HG03520 (cell line): ENCODE measurements at regions not wholly inside any gene's neighbourhood (a gene's known extent, or its start where the extent isn't known, plus 50 kb on each side); places are given as distances from the start of the nearest gene placed in this dataset.

Source experiments
- ATAC-seq: cut with Tn5 transposase; IDR thresholded peaks from one replicate; pipeline ENCODE4 v1.9.1; 2021; ENCODE audit warnings: mild to moderate bottlenecking, moderate library complexity; ENCODE audit not compliant: unreplicated experiment

GRCh38 chr12:31868965-31869364, 90.2 kb upstream of the RESF1 start:
- no peak for ATAC-seq

- no peak for ATAC-seq
These were observed 91.9 kb upstream of the RESF1 start for GRCh38 chr12:31867292-31867691.

DNA sequence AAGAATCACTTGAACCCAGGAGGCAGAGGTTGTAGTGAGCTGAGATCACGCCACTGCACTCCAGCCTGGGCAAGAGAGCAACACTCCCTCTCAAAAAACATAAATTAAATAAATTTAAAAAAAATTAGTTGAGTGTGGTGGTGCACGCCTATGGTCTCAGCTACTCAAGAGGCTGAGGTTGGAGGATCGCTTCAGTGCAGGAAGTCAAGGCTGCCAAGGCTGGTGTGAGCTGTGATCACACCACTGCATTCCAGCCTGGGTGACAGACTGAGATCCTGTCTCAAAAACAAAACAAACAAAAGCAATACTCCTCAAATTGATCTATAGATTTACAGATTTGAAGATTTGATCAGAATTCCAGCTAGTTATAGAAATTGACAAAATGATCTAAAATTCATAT, 92.7 kb upstream of the RESF1 start:
- no peak for ATAC-seq

DNA sequence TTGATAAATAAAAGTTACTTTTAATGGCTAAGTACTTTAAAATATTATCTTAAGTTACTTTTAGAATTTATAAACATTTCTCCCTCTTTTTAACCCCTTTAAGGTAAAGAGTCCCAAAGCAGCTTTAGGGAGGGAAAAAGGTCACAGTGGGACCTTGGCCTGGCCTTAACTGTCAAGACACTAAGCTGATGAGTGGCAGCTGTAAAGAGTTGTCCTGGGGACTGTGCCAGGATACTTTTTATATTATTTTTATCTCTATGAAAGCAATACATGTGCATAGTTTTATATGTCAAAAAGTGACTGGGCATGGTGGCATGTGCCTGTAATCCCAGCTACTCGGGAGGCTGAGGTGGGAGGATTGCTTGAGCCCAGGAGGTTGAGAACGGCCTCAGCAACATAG, 94.2 kb upstream of the RESF1 start:
- ATAC-seq = no peak

DNA sequence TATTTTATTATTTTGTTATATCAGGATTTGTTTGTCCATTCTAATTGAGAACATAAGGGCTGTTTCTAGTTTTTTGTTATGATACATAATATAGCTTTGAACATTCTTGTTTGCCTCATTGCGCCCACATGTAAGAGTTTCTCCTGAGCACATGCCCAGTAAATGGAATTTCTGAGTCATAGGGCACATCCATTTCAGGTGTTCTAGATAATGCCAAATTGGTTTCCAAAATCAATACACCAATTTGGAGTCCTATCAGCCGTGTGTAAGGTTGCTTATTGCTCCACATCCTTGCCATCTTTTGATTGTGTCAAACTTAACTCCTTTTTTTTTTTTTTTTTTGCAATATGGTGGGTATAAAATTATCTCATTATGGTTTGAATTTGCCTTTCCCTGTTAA, 97.9 kb upstream of the RESF1 start:
- ATAC-seq = no peak

GRCh38 chr12:31860401-31860800, 98.8 kb upstream of the RESF1 start:
- ATAC-seq = no peak

- ATAC-seq = no peak
These were observed 99.8 kb upstream of the RESF1 start for GRCh38 chr12:31859232-31859977.

GRCh38 chr12:31855427-31855826, 103.8 kb upstream of the RESF1 start:
- ATAC-seq = no peak

DNA sequence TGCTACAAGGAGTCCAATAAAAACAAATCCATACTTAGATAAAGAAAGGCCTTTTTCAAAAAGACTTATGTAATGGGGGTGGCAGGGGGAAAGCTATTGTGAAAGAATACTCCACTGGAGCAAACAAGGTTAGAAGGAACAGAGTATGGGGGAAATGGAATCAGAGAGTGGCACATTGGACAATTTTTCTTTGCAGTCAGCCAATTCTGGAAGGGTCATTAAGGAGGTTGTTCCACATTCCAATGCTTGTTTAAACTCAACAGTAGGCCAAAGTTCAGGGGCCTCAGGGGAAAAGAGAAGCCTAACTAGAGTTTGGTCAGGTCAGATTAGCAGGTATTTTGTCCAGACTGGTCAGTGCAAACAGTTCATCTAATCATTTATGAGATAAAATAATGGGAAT, 105.2 kb upstream of the RESF1 start:
- no peak for ATAC-seq

GRCh38 chr12:31853520-31853919, 105.7 kb upstream of the RESF1 start:
- ATAC-seq = no peak

GRCh38 chr12:31850268-31850667, 108.9 kb upstream of the RESF1 start:
- ATAC-seq = no peak

DNA sequence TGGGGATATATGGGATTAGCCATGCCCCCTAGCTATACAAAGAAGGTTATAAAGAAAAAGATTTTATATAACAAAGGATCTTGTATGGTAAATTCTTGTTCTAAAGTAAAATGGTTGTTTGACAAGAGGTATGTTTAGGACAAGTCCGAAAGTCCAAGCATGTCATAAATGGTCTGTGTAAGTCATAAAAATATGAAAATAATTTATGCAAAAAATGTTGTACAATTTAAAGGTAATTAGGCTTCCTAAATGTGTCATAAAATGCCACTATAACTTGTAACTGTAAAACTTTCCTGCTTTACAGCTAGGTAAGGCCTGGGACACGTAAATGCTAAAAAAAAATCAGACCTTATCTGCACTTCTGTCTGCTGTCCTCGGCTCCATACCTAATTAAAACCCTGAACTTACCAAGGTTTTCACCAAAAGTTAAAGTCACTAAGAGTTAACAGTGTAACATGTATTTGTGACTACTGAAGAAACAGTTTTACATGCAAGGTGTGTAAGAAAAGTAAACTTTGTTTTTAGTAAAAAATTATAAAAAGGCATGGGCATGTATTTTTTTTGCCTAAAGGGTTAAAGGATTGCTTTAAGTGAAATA, 110.0 kb upstream of the RESF1 start:
- ATAC-seq = no peak

DNA sequence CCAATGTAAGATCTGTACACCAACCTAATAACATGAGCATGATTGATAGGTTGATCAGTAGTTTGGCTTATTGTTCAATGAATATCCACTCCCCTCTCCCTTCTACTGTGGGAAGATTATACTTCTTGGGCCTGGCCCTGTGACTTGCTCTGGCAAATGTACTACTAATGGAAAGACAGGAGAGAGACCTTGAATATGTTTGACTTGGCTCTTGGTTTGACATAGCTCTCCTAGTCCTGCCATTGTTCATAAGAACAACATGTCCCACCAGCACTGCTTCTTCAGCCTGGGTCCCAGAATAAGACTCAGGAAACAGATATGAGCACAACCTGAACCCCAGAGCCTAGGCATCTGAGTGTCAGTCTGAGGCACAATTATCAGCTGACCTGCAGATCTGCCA, 112.8 kb upstream of the RESF1 start:
- no peak for ATAC-seq

DNA sequence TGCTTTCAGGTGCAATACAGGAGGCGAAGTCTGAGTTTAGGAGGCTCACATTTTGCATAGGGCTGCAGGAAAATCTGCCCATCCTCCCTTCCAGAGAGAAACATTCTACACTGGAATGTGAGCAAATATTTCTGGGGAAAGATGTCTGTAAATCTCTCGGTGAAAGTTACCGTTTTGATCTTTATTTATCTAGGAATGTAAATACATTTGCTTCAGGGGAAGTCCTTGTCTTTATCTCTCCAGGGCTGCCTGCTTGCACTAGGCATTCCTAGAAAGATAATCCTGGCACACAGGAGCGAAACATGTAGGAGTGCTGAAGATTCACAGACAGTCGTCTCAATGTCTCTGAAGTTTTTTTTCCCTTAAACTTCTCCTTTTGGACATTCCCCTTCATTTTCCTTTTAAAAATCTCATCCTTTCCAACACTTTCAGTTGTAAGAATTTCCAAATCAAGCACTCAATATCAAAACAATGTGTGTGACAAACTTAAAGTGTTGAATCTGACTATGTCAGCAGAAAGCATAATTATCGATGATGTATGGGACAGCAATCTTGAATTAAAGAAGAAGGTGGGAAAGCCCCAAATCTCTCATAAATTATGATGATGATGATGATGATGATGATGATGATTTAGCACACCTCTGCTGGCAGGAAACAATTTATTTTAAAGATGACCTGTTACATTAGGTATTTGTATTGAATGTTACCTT, 113.4 kb upstream of the RESF1 start:
- no peak for ATAC-seq

DNA sequence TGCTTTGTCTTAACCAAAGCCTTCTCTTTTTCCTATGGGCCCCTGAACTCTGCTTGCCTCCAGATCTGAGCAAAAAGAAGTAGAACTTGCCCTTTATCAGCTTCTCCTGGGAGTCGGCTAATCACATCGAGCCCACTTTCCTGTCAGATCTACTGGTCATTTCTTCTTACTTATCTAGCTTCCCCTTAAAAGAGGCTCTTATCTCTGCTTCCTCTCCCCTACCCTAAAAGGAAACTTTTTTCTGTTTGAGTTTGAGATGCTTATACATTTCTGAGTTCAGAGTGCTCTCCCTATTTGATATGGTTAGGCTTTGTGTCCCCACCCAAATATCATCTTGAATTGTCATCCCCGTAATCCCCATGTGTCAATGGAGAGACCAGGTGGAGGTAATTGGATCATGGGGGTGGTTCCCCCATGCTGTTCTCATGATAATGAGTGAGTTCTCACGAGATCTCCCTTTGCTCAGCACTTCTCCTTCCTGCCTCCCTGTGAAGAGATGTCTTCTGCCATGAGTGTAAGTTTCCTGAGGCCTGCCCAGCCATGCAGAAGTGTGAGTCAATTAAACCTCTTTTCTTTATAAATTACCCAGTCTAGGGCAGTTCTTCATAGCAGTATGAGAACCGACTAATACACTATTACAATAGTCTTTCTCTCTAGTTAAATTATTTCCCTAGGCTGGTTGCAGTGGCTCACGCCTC, 114.7 kb upstream of the AMN1 start:
- ATAC-seq = no peak

DNA sequence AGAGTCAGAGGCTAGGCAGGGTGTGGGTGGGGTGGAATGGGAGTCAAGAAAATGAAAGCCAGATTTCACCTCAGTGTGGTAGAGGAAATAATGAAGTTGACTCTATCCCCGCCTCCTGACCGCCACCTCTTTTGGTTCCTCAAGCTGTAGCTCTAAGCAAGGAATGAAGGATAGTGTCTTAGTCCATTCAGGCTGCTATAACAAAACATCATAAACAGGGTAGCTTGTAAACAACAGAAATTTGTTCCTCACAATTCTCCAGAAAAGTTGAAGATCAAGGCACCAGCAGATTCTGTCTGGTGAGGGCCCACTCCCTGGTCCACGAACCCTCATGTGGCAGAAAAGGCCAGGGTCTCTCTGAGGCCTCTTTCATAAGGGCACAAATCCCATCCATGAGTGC, 109.1 kb upstream of the AMN1 start:
- no peak for ATAC-seq

- ATAC-seq = no peak
These were observed 106.6 kb upstream of the AMN1 start for GRCh38 chr12:31835276-31835882.

DNA sequence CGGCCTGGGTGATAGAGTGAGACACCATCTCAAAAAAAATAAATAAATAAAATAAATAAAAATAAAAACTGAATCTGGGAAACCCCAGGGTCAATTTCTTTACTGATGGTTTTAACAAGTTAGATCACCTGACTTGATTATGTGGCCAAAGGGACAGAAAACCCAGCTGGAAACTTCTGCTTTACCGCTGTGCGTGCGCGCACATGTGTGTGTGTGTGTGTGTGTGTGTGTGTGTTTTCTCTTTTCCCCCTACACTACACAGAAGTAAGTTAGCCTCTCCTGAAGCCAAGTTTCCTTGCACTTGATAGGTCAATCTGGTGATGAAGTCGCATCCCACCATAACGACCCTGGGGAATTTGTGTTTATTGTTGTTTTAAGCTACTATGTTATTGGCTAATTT, 105.3 kb upstream of the AMN1 start:
- ATAC-seq = no peak

- no peak for ATAC-seq
These were observed 104.2 kb upstream of the AMN1 start for GRCh38 chr12:31832740-31833729.

GRCh38 chr12:31828071-31828470, 99.2 kb upstream of the AMN1 start:
- ATAC-seq = no peak
